ENCODE measurements at regions not wholly inside any gene's neighbourhood (a gene's known extent, or its start where the extent isn't known, plus 50 kb on each side); places are given as distances from the start of the nearest gene placed in this dataset.

- Histone ChIP-seq H3K27me3 (no peaks in the 10 kb centered on the region), H3K4me1 (no peaks in the 10 kb centered on the region), H3K27ac (no peak overlapping the region), H3K4me3 (no peak overlapping the region), H3K9me3 (no peaks in the 10 kb centered on the region), H3K36me3 (no peaks in the 10 kb centered on the region)
- DNase-seq (no peak), ATAC-seq (no peak)
- intact Hi-C loops (cut with DNase I): no loop called here
- TF ChIP-seq, protein P1, sequence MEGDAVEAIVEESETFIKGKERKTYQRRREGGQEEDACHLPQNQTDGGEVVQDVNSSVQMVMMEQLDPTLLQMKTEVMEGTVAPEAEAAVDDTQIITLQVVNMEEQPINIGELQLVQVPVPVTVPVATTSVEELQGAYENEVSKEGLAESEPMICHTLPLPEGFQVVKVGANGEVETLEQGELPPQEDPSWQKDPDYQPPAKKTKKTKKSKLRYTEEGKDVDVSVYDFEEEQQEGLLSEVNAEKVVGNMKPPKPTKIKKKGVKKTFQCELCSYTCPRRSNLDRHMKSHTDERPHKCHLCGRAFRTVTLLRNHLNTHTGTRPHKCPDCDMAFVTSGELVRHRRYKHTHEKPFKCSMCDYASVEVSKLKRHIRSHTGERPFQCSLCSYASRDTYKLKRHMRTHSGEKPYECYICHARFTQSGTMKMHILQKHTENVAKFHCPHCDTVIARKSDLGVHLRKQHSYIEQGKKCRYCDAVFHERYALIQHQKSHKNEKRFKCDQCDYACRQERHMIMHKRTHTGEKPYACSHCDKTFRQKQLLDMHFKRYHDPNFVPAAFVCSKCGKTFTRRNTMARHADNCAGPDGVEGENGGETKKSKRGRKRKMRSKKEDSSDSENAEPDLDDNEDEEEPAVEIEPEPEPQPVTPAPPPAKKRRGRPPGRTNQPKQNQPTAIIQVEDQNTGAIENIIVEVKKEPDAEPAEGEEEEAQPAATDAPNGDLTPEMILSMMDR (IDR thresholded peaks at IDR 0.05): no peak
Measured at GRCh38 chr19:28961772-28962500, 251.0 kb downstream of the UQCRFS1 start.

DNA sequence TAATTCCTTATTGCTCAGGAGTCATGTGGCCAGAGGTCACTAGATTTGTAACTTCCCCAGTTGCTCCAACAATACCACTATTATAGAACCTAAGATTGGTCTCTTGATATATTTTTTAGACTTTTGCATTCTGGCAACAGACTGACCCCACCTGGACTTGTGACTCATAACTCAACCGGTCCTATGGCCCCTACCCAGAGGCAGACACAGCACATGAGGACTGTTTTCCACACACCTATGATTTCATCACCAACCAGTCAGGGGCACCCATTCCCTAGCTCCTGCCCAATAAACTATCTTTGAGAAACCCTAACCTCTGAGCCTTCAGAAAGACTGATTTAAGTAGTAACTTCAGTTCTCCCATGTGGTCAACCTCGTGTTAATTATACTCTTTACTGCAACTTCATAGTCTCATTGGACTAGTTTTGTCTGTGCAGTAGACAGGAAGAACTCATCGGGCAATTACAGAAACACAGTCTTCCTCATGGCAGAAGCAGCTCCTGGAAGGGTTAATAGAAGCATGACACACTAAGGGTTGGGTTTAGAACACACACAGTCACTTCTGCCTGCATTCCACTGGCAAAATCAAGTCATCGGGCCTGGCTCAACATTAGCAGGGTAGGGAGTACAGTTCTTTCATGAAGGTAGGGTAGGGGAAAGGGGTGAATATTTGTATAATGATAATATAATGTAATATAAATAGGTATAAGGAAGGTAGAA, 251.8 kb downstream of the UQCRFS1 start:
- Histone ChIP-seq H3K9me3 (no peaks in the 10 kb centered on the region), H3K4me1 (no peaks in the 10 kb centered on the region), H3K4me3 (no peak overlapping the region), H3K27ac (no peak overlapping the region), H3K27me3 (no peaks in the 10 kb centered on the region), H3K36me3 (no peaks in the 10 kb centered on the region)
- ATAC-seq: no peak
- TF ChIP-seq, protein P1 (IDR thresholded peaks at IDR 0.05): no peak
- DNase-seq: no peak
- intact Hi-C loops (cut with DNase I): no loop called here

- H3K27me3 ChIP-seq: no peaks in the 10 kb centered on the region
Measured at GRCh38 chr19:28960586-28960985, 252.4 kb downstream of the UQCRFS1 start.

GRCh38 chr19:28956961-28957360, 256.0 kb downstream of the UQCRFS1 start:
- no peaks in the 10 kb centered on the region for H3K27me3 ChIP-seq
- no peaks in the 10 kb centered on the region for H3K36me3 ChIP-seq
- DNase-seq: no peak
- peaks cover 0 to 2% of the 10 kb centered on the region in 2 donors for H3K9me3 ChIP-seq
- intact Hi-C loops (cut with DNase I): no loop called here
- no peak for ATAC-seq
- TF ChIP-seq, protein P1 (IDR thresholded peaks at IDR 0.05): no peak
- no peaks in the 10 kb centered on the region for H3K4me1 ChIP-seq
- no peak overlapping the region for H3K27ac ChIP-seq
- H3K4me3 ChIP-seq: no peak overlapping the region

More at GRCh38 chr19:28960586-28960985, 252.4 kb downstream of the UQCRFS1 start:
- TF ChIP-seq, protein P1 (IDR thresholded peaks at IDR 0.05): no peak
- H3K9me3 ChIP-seq: no peaks in the 10 kb centered on the region
- intact Hi-C loops (cut with DNase I): no loop called here
- no peaks in the 10 kb centered on the region for H3K36me3 ChIP-seq
- DNase-seq (no peak), ATAC-seq (no peak)
- no peak overlapping the region for H3K27ac ChIP-seq
- no peaks in the 10 kb centered on the region for H3K4me1 ChIP-seq
- H3K4me3 ChIP-seq: no peak overlapping the region

DNA sequence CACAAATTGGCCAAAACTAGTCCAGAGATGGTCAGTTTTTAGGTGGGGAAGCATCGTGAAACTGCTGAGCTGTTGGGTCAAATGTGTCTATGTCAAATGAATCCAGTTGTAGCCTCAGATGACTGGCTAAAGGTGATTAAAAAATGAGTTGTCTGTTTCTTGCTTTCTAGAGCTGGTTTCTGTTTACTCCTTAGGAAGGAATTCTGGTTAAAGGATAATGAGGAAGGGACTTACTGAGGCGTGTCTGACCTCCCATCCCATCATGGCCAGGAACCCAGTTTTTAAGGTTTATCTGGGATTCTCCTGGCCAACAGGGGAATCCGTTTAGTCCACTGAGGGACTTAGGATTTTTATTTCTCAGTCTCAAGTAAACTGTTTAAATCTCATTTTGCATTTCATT, 256.5 kb downstream of the UQCRFS1 start:
- Histone ChIP-seq H3K36me3 (no peaks in the 10 kb centered on the region), H3K27ac (no peak overlapping the region), H3K4me3 (no peak overlapping the region), H3K4me1 (no peaks in the 10 kb centered on the region), H3K27me3 (no peaks in the 10 kb centered on the region), H3K9me3 (peaks cover 0 to 2% of the 10 kb centered on the region in 2 donors)
- DNase-seq: no peak
- intact Hi-C loops (cut with DNase I): no loop called here
- ATAC-seq: no peak
- TF ChIP-seq, protein P1 (IDR thresholded peaks at IDR 0.05): no peak

Data from left lung (tissue), 4 donors.